A204.1 (cell line): ENCODE measurements at regions not wholly inside any gene's neighbourhood (a gene's known extent, or its start where the extent isn't known, plus 50 kb on each side); places are given as distances from the start of the nearest gene placed in this dataset.
A peak's percentile ranks its signal among the peaks of the same experiment; 100 is the strongest.
"Not testable (repeated sequence)": the region's sequence is repeated elsewhere in the genome, so short reads cannot be mapped to it uniquely, and the experiment has no call there.

ENCODE experiments used
- FAIRE-seq: peaks from 2 replicates; lab custom pipeline; 2012; peaks lifted over from hg19 to GRCh38; lab: Jason Lieb, UNC

DNA sequence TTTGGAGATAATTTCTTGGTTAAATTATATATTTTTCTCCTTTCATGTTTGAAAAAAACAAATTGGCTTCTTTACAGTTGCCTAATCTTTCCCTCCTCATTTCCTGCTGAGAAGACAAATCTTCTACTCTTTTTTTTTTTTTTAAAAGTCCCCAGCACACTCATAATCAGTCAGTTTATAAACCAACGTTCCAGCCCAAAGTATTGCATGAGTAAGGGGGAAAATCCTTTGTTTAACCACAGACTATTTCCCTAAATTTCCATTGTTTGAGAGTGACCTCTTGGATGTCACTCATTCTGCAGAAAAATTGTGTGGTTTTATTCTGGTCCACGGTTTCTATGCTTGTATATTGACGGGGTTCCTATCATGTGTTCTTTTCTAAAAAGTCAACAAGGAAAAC, 55.1 kb upstream of the TLR4 start:
- no peak for FAIRE-seq

- FAIRE-seq: no peak
These were observed 59.1 kb upstream of the TLR4 start for GRCh38 chr9:117644932-117645636.

- FAIRE-seq: peak; percentile 21
These were observed 59.9 kb upstream of the TLR4 start for GRCh38 chr9:117644133-117644931.

GRCh38 chr9:117643288-117643654, 60.9 kb upstream of the TLR4 start:
- FAIRE-seq: no peak

GRCh38 chr9:117642571-117643287, 61.5 kb upstream of the TLR4 start:
- not testable (repeated sequence) for FAIRE-seq

DNA sequence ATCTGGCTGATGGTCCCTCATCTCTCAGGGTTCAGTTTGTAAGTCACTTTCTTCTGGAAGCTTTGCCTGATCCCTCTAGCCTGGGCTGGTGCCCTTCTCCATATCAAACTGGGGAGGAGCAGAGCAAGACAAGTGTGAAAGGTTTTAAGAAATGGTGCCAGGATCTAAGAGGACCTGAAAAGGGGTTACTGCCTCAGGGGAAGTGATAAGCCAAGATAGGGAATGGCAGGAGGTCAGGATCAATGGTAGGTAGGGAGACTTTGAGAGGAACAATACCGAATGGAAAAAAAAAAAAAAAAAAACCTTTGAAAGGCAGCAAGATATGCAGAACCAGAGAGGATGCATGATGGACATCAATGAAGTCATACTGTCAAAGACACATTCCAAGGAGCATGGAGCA, 67.5 kb upstream of the TLR4 start:
- no peak for FAIRE-seq

DNA sequence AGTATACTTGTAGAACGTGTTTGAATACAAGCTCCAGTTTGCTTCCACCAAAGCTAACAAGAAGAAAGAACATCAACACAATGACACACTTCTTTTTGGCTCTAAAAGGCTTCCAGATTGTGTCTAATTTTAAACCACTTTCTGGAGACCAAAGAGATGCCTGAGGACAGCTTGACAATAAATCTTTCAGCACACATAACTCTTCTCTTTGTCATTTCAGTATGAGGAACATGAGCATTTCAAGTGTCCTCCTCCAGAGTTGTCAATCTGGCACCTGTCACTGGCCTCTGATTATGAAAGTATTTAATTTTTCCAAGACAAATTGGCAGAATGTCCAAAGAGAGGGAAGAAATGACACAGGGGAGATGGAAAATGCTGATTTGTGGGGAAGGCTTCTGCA, 79.0 kb upstream of the TLR4 start:
- FAIRE-seq: no peak

DNA sequence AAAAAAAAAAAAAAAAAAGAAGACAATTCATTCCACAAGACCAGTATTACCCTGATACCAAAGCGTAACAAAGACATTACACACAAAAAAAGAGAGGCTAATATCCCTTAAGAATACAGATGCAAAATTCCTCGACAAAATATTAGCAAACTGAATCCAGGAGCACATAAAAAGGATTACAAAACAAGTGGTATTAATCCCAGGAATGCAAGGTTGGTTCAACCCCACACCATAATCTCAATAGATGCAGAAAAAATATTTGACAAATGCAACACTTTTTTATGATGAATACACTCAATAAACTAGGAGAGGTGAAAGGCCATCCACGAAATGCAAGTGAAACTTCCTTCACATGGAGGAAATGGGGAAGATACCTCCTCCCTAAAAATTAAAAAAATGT, 80.1 kb upstream of the TLR4 start:
- FAIRE-seq: no peak

- FAIRE-seq: no peak
These were observed 81.9 kb upstream of the TLR4 start for GRCh38 chr9:117622347-117622746.

DNA sequence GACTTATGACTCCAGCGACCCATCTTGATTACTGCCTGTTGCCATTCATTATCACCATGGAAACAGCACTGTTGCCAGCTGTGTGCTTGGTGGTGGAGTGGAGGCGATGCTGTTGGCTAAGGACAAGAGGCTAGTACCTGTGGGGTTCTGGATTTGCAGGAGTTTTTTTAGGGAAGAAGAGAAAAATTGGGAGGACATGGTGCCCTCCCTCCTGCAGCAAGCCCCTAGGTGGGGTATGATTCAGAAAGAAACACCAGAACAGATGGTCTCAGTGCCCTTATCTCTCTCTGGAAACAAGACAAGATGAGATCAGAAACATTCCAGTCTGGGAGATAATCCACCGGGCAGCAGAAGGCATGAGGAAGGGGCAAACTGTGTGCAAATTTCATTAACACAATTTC, 87.8 kb upstream of the TLR4 start:
- no peak for FAIRE-seq

DNA sequence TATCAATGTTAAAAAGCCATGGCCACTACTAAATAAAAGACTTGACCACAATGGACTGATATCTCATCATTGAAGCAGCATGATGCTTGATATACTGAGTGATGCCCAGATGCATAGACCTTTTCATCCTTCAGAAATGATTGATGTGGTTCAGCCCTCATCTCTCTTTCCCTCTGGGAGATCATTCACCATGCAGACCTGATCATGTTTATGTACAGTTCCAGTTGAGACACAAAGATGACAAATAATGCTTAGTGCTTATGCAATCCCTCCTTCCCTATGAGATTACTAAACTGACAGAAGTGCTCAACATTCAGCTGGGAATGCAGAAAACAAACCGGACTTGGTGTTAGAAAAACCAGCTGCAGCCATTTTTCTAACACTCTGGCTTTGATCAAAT, 91.9 kb upstream of the TLR4 start:
- no peak for FAIRE-seq

DNA sequence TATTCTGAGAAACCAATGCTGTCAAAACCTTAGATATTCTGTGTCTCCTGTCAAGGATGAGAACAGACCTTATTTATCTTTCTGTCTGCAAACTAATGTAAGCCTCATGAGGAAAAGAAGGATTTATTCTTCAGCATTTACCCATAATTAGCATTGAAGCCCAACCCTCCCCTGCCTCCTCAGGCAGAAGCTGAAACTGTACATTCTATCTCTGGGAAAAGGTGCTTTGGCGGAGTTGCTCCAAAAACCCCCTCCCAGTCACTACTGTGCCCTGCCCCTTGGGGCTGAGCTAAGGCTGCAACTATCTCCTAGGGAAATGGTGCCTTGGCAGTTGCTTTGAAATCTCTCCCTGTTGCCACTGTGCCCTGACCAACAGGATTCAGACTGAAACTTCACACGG, 106.2 kb upstream of the TLR4 start:
- FAIRE-seq: no peak

DNA sequence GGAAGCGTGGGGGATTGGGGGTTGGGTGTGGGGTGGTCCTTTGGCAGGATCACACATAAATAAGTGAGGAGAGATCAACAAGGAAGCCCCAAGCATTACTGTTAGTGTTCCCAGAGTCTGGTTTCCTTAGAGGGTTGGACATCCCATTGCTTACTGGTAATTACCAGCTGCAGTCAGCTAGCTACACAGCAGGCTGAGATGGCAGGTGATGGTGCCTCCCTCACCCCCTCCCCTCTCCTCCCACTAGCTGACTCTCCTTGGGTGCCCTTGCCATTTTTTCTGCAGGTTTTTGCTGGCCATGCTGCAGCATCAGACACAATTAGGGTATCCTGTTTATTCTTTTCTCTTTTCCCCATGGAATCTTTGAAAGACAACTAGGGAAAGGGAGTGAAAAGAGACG, 107.5 kb upstream of the TLR4 start:
- FAIRE-seq: no peak

GRCh38 chr9:117595650-117596049, 108.6 kb upstream of the TLR4 start:
- no peak for FAIRE-seq

DNA sequence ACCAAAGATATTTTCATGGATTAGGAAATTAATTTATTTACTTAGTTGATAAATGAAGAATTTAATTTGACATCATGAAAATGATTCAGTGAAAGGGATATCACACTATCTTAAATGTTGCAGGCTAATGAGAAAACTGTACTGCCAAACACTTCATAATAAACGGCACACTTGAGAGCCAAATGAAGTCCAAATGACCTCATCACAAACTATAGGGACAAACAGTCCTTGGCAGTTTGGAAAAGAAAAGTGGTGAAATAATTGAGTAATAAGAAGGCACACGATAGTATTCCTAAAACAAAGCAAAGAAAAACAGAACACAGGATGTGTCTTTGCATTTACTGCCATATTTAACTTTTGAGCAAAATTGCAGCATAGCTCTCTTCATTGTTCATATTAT, 116.9 kb upstream of the TLR4 start:
- FAIRE-seq: no peak

- no peak for FAIRE-seq
These were observed 130.1 kb upstream of the TLR4 start for GRCh38 chr9:117574099-117574498.

DNA sequence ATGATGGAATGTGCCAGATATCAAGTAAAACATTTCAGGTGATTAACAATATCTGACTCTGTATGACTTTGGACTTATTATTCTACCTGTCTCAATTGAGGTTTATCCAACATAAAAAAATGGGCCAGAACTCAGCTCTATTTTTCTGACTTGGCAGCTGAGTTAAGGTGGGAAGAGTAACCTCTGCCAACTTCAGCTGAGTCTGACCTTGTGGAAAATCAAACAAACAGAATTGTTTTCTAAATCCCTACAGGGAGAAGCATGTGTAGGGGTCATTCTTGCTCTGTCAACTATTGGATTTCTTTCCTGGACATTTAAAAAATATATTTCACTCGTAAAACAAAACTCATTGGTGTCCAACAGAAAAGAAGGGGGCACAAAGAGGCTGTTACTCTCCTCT, 139.4 kb upstream of the TLR4 start:
- no peak for FAIRE-seq

- no peak for FAIRE-seq
These were observed 142.4 kb upstream of the TLR4 start for GRCh38 chr9:117561761-117562160.

DNA sequence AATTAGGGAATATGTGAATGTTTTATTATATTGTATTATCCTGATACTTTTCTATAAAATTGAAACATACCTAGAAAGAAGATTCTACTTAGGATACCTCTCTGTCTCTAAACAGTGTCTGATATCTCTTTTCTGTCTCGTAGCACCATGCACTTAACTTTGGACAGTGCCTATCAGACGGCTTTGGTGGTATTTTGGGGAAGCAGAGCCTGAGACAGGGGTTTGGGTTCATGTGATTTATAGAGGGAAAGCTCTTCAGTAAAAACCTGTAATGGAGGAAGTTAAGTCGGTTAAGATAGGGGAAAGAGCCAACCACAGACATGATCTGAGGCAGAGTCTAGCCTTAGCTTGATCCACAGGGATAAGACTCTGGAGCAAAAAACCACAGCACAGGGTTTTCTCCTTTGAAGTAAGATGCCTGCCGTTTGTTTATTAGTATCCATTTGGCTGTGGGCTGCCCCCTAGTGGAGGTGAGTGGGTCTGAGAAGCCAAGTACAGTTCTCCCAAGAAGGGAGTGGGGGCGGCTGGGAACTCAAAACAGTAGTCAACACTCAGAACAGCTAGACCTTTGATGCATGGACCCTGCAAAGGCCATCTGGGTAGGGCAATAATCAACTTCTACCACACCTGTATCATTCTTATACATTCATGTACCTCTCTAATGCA, 141.2 kb upstream of the ASTN2 start:
- no peak for FAIRE-seq

GRCh38 chr9:117552811-117553210, 138.0 kb upstream of the ASTN2 start:
- FAIRE-seq: no peak

GRCh38 chr9:117551171-117551570, 136.3 kb upstream of the ASTN2 start:
- FAIRE-seq: no peak

DNA sequence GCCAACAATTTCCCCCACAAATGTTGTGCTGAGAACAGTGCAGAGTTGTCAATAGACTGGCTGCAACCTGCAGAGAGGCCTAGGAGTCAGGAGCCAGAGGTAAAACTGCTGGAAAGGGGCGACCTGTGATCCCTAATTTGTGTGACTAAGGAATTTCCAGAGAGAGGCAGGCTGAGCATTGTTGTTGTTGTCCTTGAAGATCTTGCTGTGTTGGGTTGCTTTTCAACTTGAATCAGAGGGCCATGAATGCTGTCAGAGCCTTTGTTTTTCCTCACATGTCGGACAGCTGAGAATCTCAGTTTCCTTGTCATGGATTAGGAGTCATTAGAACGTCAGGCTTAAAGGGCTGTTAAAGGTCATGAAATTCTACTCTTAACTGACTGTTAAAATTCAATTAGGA, 134.6 kb upstream of the ASTN2 start:
- FAIRE-seq: no peak

GRCh38 chr9:117548556-117548955, 133.7 kb upstream of the ASTN2 start:
- no peak for FAIRE-seq
